HEK293 (cell line): ENCODE measurements at regions not wholly inside any gene's neighbourhood (a gene's known extent, or its start where the extent isn't known, plus 50 kb on each side); places are given as distances from the start of the nearest gene placed in this dataset.

Experiments
- CTCF ChIA-PET: fragments of 350-600 bp; formaldehyde crosslinking; extraction: SDS; loops from one replicate; lab custom pipeline; 2021; ENCODE audit warnings: antibody characterized with exemption; lab: Yijun Ruan, JAX
- POLR2A ChIA-PET: fragments of 300-600 bp; formaldehyde crosslinking; extraction: SDS; loops from one replicate; lab custom pipeline; 2020; ENCODE audit warnings: antibody characterized with exemption, inconsistent platforms; lab: Yijun Ruan, JAX
- H3K27ac ChIP-seq: fragments of 200-500 bp; sonication (Bioruptor generic); 2 replicates; pipeline ENCODE4 v1.5.1; 2014; ENCODE audit warnings: low read depth, low read length, control low read depth, inconsistent platforms; ENCODE audit errors: extremely low read depth
- H3K36me3 ChIP-seq, 2 experiments: fragments of 200-500 bp in 1 of 2; sonication (Bioruptor generic) in 1 of 2; 1 replicate in 1 of 2; 2 replicates in 1 of 2; pipeline ENCODE4 v1.5.1; 2014 to 2017; ENCODE audit warnings: inconsistent platforms in 2 of 2, low read length in 2 of 2; ENCODE audit not compliant: control insufficient read depth in 2 of 2, insufficient read depth in 1 of 2
- H3K4me1 ChIP-seq: fragments of 200-500 bp; sonication (Bioruptor generic); 2 replicates; pipeline ENCODE4 v1.5.1; 2014; ENCODE audit warnings: mild to moderate bottlenecking, low read length, inconsistent platforms; ENCODE audit not compliant: control insufficient read depth, insufficient read depth
- H3K4me3 ChIP-seq: 2 replicates; pipeline ENCODE4 v1.5.1; 2011; ENCODE audit warnings: low read depth, mild to moderate bottlenecking, control low read depth, low read length, moderate library complexity
- H3K9me3 ChIP-seq: fragments of 200-500 bp; sonication (Bioruptor generic); 2 replicates; pipeline ENCODE4 v1.5.1; 2014; ENCODE audit warnings: low read depth, low read length, inconsistent platforms; ENCODE audit not compliant: control insufficient read depth, insufficient read depth
- ATF2 ChIP-seq: fragments of 450-650 bp; formaldehyde crosslinking; IDR thresholded peaks from 2 replicates; pipeline ENCODE4 v1.5.1; 2016; ENCODE audit warnings: missing biosample characterization, missing genetic modification characterization, low read depth
- FEZF1 ChIP-seq: fragments of 450-650 bp; formaldehyde crosslinking; IDR thresholded peaks from 2 replicates; pipeline ENCODE4 v1.5.1; 2016; ENCODE audit warnings: missing biosample characterization, missing genetic modification characterization
- INSM2 ChIP-seq: fragments of 450-650 bp; formaldehyde crosslinking; IDR thresholded peaks from 2 replicates; pipeline ENCODE4 v1.5.1; 2016; ENCODE audit warnings: missing biosample characterization, missing genetic modification characterization
- KLF10 ChIP-seq: fragments of 450-650 bp; IDR thresholded peaks from 2 replicates; pipeline ENCODE4 v1.5.1; 2018; ENCODE audit warnings: missing biosample characterization, mild to moderate bottlenecking, missing genetic modification characterization
- MYNN ChIP-seq: fragments of 450-650 bp; formaldehyde crosslinking; IDR thresholded peaks from 2 replicates; pipeline ENCODE4 v1.5.1; 2016; ENCODE audit warnings: missing biosample characterization, missing genetic modification characterization, borderline replicate concordance
- PRDM4 ChIP-seq: fragments of 450-650 bp; formaldehyde crosslinking; IDR thresholded peaks from 2 replicates; pipeline ENCODE4 v1.5.1; 2017; ENCODE audit warnings: missing biosample characterization, missing genetic modification characterization
- ZNF114 ChIP-seq: fragments of 450-650 bp; formaldehyde crosslinking; IDR thresholded peaks from 2 replicates; pipeline ENCODE4 v1.5.0; 2017; ENCODE audit warnings: missing biosample characterization, missing genetic modification characterization
- ZNF155 ChIP-seq: fragments of 450-650 bp; formaldehyde crosslinking; IDR thresholded peaks from 2 replicates; pipeline ENCODE4 v1.5.1; 2016; ENCODE audit warnings: missing biosample characterization, missing genetic modification characterization
- ZNF266 ChIP-seq: fragments of 450-650 bp; formaldehyde crosslinking; IDR thresholded peaks from 2 replicates; pipeline ENCODE4 v1.5.1; 2016; ENCODE audit warnings: missing biosample characterization, missing genetic modification characterization, low read depth
- ZNF350 ChIP-seq: fragments of 450-650 bp; formaldehyde crosslinking; IDR thresholded peaks from 2 replicates; pipeline ENCODE4 v1.5.0; 2017; ENCODE audit warnings: missing biosample characterization, mild to moderate bottlenecking, missing genetic modification characterization
- ZNF48 ChIP-seq: fragments of 450-650 bp; formaldehyde crosslinking; IDR thresholded peaks from 2 replicates; pipeline ENCODE4 v1.5.1; 2016; ENCODE audit warnings: missing biosample characterization, missing genetic modification characterization
- ZNF549 ChIP-seq: fragments of 450-650 bp; IDR thresholded peaks from 2 replicates; pipeline ENCODE4 v1.5.1; 2018; ENCODE audit warnings: missing biosample characterization, missing genetic modification characterization, mild to moderate bottlenecking, inconsistent platforms, moderate library complexity
- ZNF555 ChIP-seq: fragments of 450-650 bp; formaldehyde crosslinking; conservative IDR thresholded peaks from 2 replicates; pipeline ENCODE4 v1.5.1; 2017; ENCODE audit warnings: missing biosample characterization, mild to moderate bottlenecking, missing genetic modification characterization, inconsistent platforms
- ZNF623 ChIP-seq: fragments of 450-650 bp; formaldehyde crosslinking; IDR thresholded peaks from 2 replicates; pipeline ENCODE4 v1.5.1; 2016; ENCODE audit warnings: missing biosample characterization, missing genetic modification characterization
- ZNF660 ChIP-seq: fragments of 450-650 bp; IDR thresholded peaks from 2 replicates; pipeline ENCODE4 v1.5.1; 2018; ENCODE audit warnings: missing biosample characterization, mild to moderate bottlenecking, missing genetic modification characterization
- ZNF701 ChIP-seq: fragments of 450-650 bp; formaldehyde crosslinking; IDR thresholded peaks from 2 replicates; pipeline ENCODE4 v1.5.1; 2016; ENCODE audit warnings: missing biosample characterization, missing genetic modification characterization
- ZNF777 ChIP-seq: fragments of 450-650 bp; formaldehyde crosslinking; IDR thresholded peaks from 2 replicates; pipeline ENCODE4 v1.5.1; 2017; ENCODE audit warnings: missing biosample characterization, missing genetic modification characterization, borderline replicate concordance
- TF ChIP-seq, protein P1 (sequence below): IDR thresholded peaks from 2 replicates; pipeline ENCODE4 v1.6.1; 2011; ENCODE audit warnings: mild to moderate bottlenecking, low read depth, low read length, borderline replicate concordance
- TF ChIP-seq, protein P2 (sequence below): fragments of 450-650 bp; formaldehyde crosslinking; IDR thresholded peaks from 2 replicates; pipeline ENCODE4 v1.5.1; 2016; ENCODE audit warnings: missing biosample characterization, missing genetic modification characterization

DNA sequence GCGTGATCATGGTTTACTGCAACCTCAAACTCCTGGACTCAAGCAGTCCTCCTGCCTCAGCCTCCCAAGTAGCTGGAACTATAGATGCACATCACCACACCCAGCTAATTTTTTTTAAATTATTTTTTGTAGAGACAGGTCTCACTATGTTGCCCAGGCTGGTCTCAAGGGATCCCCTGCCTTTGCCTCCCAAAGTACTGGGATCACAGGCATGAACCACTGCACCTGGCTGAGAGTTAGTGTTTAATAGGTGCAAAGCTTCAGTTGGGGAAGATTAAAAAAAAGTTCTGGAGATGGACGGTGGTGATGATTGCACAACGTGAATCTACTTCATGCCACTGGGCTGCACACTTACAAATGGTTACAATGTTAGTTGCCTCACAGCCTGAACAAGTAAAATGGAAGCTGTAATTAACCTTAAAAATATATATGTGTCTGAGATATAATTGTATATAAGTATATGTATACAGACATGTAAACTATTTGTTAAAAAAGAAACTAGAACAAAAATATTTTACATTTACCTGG lies 106.4 kb upstream of the ZNF438 start:
- Histone ChIP-seq H3K9me3 (no peaks in the 10 kb centered on the region), H3K36me3 (no peaks in the 10 kb centered on the region), H3K27ac (no peak overlapping the region), H3K4me1 (peaks cover 13% of the 10 kb centered on the region), H3K4me3 (no peak overlapping the region)
- ChIA-PET POLR2A (no interaction called here), CTCF (no interaction called here)
- no peak for TF ChIP-seq ZNF701 (tag by site-specific recombination)
- TF ChIP-seq ZNF660 (tag by site-specific recombination), result no peak
- TF ChIP-seq PRDM4 (tag by site-specific recombination), result no peak
- TF ChIP-seq MYNN (tag by site-specific recombination), result no peak
- no peak for TF ChIP-seq ZNF350 (tag by site-specific recombination)
- no peak for TF ChIP-seq ZNF155 (tag by site-specific recombination)
- TF ChIP-seq ZNF777 (tag by site-specific recombination), result no peak
- TF ChIP-seq ZNF549 (tag by site-specific recombination), result no peak
- no peak for TF ChIP-seq INSM2 (tag by site-specific recombination)
- no peak for TF ChIP-seq ZNF266 (tag by site-specific recombination)
- TF ChIP-seq FEZF1 (tag by site-specific recombination), result no peak
- no peak for TF ChIP-seq ATF2 (tag by site-specific recombination)
- TF ChIP-seq ZNF48 (tag by site-specific recombination), result no peak
- no peak for TF ChIP-seq ZNF623 (tag by site-specific recombination)
- TF ChIP-seq, protein P1, sequence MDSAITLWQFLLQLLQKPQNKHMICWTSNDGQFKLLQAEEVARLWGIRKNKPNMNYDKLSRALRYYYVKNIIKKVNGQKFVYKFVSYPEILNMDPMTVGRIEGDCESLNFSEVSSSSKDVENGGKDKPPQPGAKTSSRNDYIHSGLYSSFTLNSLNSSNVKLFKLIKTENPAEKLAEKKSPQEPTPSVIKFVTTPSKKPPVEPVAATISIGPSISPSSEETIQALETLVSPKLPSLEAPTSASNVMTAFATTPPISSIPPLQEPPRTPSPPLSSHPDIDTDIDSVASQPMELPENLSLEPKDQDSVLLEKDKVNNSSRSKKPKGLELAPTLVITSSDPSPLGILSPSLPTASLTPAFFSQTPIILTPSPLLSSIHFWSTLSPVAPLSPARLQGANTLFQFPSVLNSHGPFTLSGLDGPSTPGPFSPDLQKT, result no peak
- no peak for TF ChIP-seq ZNF555 (tag by site-specific recombination)
- TF ChIP-seq KLF10 (tag by site-specific recombination), result no peak
- TF ChIP-seq, protein P2, sequence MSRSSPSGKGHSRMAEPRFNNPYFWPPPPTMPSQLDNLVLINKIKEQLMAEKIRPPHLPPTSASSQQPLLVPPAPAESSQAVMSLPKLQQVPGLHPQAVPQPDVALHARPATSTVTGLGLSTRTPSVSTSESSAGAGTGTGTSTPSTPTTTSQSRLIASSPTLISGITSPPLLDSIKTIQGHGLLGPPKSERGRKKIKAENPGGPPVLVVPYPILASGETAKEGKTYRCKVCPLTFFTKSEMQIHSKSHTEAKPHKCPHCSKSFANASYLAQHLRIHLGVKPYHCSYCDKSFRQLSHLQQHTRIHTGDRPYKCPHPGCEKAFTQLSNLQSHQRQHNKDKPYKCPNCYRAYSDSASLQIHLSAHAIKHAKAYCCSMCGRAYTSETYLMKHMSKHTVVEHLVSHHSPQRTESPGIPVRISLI, result no peak
- no peak for TF ChIP-seq ZNF114
